ENCODE measurements at regions not wholly inside any gene's neighbourhood (a gene's known extent, or its start where the extent isn't known, plus 50 kb on each side); places are given as distances from the start of the nearest gene placed in this dataset.

- no peak for DNase-seq
These were observed 358.8 kb upstream of the MEOX2 start for GRCh38 chr7:16045296-16045695.

GRCh38 chr7:16044645-16045044 is 358.2 kb upstream of the MEOX2 start:
- DNase-seq, result no peak

GRCh38 chr7:16040346-16040745 is 353.9 kb upstream of the MEOX2 start:
- no peak for DNase-seq

GRCh38 chr7:16038906-16039305 is 352.4 kb upstream of the MEOX2 start:
- DNase-seq, result no peak

GRCh38 chr7:16035392-16035791 is 348.9 kb upstream of the MEOX2 start:
- DNase-seq, result no peak

- no peak for DNase-seq
These were observed 348.4 kb upstream of the MEOX2 start for GRCh38 chr7:16034866-16035265.

GRCh38 chr7:16034353-16034752 is 347.9 kb upstream of the MEOX2 start:
- DNase-seq, result no peak

GRCh38 chr7:16033233-16033632 is 346.8 kb upstream of the MEOX2 start:
- no peak for DNase-seq

- DNase-seq, result no peak
These were observed 342.2 kb upstream of the MEOX2 start for GRCh38 chr7:16028636-16029035.

GRCh38 chr7:16028103-16028502 is 341.6 kb upstream of the MEOX2 start:
- no peak for DNase-seq

- no peak for DNase-seq
These were observed 340.9 kb upstream of the MEOX2 start for GRCh38 chr7:16027396-16027795.

GRCh38 chr7:16026253-16027020 is 340.0 kb upstream of the MEOX2 start:
- no peak for DNase-seq

- no peak for DNase-seq
These were observed 339.2 kb upstream of the MEOX2 start for GRCh38 chr7:16025696-16026095.

- no peak for DNase-seq
These were observed 337.0 kb upstream of the MEOX2 start for GRCh38 chr7:16023503-16023902.

GRCh38 chr7:16023046-16023445 is 336.6 kb upstream of the MEOX2 start:
- no peak for DNase-seq

- no peak for DNase-seq
These were observed 335.4 kb upstream of the MEOX2 start for GRCh38 chr7:16021851-16022250.

- no peak for DNase-seq
These were observed 329.5 kb upstream of the MEOX2 start for GRCh38 chr7:16015981-16016380.

GRCh38 chr7:16014031-16014430 is 327.5 kb upstream of the MEOX2 start:
- DNase-seq, result no peak

- no peak for DNase-seq
These were observed 321.4 kb upstream of the MEOX2 start for GRCh38 chr7:16007911-16008310.

GRCh38 chr7:16004702-16005101 is 318.2 kb upstream of the MEOX2 start:
- no peak for DNase-seq

- no peak for DNase-seq
These were observed 315.0 kb upstream of the MEOX2 start for GRCh38 chr7:16001477-16001876.

- DNase-seq, result no peak
These were observed 312.1 kb upstream of the MEOX2 start for GRCh38 chr7:15998617-15999016.

- DNase-seq, result no peak
These were observed 308.5 kb upstream of the MEOX2 start for GRCh38 chr7:15995027-15995426.

- no peak for DNase-seq
These were observed 302.7 kb upstream of the MEOX2 start for GRCh38 chr7:15989194-15989593.
